MM.1S (cell line): ENCODE measurements at regions not wholly inside any gene's neighbourhood (a gene's known extent, or its start where the extent isn't known, plus 50 kb on each side); places are given as distances from the start of the nearest gene placed in this dataset.
A peak's percentile ranks its signal among the peaks of the same experiment; 100 is the strongest.

Source experiments
- CTCF ChIP-seq: fragments of 300-600 bp; sonication (generic); IDR thresholded peaks from 2 replicates; pipeline ENCODE4 v1.5.1; 2016; ENCODE audit warnings: antibody characterized with exemption, low read length, mixed read lengths
- EZH2 ChIP-seq: fragments of 300-600 bp; sonication (generic); optimal IDR thresholded peaks from 2 replicates; pipeline ENCODE3; 2017; ENCODE audit warnings: low read depth, mild to moderate bottlenecking, antibody characterized with exemption, low read length, mixed read lengths

GRCh38 chr7:118352867-118353453 is 128.5 kb downstream of the ANKRD7 start:
- TF ChIP-seq CTCF (peak; percentile 58), EZH2 (no peak)
